GM18520 (cell line): ENCODE measurements at regions not wholly inside any gene's neighbourhood (a gene's known extent, or its start where the extent isn't known, plus 50 kb on each side); places are given as distances from the start of the nearest gene placed in this dataset.
"Not testable (repeated sequence)": the region's sequence is repeated elsewhere in the genome, so short reads cannot be mapped to it uniquely, and the experiment has no call there.

Source experiments
- ATAC-seq: cut with Tn5 transposase; IDR thresholded peaks from one replicate; pipeline ENCODE4 v1.9.1; 2021; ENCODE audit not compliant: unreplicated experiment

DNA sequence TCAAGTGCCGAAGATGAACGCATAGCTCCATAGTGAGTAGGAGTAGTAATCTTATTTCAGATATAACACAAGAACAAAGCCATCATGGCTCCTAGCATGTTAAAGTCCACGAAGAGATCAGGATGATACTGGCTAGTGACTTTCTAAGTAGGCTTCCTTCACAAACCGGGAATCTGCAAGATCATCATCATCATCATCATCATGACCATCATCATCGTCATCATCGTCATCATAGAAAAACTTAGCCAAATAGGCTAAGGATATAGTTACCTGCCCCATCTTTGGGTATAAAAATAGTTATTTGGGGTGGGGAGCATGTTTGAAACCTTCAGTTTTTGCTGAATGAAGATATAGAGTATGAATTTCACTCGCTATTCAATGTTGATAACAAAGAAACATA lies 57.9 kb downstream of the PYDC2 start:
- no peak for ATAC-seq

DNA sequence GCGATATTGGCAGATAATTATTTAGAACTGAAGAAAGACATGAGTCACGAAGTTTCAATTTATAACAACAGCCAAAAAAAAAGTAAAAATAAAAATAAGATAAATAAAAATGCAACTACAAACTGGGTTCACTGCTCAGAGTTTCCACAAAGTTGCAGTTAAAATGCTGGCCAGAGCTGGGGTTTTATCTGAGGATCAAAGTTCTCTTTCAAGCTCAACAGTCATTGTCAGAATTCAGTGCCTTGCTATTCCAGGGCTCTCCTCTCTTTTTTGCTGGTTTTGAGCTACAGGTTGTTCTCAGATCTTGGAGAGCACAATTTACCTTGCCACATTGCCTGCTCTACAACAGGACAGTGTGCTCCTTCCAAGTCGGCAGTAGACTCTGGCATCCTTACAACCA lies 60.1 kb downstream of the PYDC2 start:
- no peak for ATAC-seq

DNA sequence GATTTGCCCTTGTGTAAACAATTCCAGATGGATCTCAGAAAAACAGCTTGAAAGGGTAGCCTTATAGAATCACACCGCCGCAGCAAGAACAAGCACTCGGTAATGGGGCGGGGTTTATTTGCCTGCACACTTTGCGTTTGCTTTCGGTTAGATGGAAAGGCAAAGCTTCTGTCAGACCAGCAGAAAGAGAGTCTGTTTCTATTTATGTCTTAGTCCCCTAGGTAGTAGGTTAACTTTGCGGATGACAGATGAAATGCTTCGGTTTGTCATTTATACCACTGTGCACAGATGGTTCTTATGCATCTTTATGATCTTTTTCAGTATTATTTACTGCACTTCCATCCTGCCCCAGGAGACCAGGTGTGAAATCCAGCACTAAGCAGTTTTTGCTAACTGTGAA lies 62.2 kb downstream of the PYDC2 start:
- no peak for ATAC-seq

DNA sequence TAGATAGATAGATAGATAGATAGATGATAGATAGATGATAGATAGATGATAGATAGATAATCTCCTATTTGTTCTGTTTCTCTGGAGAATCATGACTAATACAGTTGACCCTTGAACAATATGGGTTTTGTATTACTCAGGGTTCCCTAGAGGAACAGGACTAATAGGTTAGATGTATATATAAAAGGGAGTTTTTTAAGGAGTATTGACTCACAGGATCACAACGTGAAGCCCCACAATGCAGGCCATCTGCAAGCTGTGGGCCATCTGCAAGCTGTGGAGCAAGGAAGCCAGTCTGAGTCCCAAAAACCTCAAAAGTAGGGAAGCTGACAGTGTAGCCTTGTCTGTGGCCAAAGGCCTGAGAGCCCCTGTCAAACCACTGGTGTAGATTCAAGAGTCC lies 67.6 kb downstream of the PYDC2 start:
- ATAC-seq: no peak

DNA sequence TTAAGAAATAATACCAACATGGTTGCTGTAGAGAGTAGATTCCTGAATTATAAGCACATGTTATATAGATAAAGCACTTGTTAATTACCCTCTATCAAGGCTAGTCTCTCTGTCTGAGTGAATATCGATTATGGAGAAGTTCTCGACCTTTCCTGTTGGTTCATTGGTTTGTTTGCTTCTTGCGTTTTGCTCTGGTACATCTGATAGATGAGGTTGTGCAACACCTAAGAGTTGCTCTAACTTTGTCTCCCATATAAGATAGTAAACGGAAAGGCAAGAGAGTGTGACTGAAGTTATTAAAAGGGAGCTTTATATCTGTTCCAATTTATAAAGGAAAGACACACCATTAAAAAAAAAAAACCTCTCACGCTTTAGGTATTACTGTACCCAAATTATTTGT lies 69.0 kb downstream of the PYDC2 start:
- no peak for ATAC-seq

DNA sequence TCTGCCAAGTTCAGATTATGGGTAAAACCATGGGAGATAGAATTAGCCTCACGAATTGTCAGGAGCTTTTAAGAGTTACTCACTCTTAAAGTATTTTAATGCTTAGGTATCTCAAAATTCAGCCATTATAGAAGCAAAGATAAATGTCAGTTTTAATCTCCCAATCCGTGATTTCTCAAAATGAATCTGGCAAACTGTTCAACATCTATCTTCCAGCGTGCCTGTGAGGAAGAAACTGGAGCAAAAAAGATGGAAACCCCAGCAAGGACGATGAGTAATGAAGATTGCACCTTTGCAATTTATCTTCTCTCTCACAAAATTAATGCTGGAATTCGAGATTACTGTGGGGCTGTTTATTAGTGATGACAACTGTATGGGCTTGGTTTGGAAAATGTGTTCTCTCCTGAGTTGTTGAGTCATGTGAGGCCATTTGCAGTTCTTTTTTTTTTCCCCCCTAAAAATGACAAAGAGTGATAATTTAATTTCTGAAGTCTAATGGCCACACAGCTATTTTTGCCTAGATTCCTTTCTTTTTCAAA lies 70.5 kb downstream of the PYDC2 start:
- no peak for ATAC-seq

DNA sequence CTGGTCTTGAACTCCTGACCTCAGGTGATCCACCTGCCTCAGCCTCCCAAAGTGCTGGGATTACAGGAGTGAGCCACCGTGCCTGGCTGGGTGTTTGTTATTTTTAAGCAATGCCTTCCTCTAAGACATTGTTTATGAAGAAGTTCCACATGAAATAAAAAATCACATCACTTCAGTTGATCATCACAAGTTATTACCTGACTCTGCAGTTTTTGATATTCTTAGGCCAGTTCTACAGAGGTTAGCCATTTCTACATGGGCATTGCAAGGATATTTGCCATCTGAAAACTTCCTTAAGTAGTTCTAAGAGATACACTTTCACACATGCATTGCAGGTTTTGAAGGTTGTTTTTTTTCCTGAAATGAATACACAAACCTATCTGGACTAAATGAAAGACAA lies 82.1 kb downstream of the PYDC2 start:
- no peak for ATAC-seq

DNA sequence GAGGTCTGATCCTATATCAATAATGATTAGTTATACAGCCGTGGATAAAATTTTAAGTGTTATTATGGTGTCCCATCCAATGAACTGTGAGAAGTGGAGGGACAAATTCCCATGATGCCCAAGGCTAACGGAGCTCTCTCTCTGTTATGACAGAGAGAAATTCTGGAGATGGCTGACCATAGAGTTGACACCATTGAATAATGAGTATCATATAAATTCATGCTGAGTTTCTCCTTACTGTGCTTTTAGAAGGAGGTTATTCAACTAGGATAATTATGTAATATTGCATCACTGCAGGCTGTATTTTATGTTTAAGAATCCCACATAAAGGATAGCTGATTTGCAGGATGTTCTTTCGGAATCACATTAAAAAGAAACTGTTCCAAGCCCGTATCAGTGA lies 82.9 kb downstream of the PYDC2 start:
- no peak for ATAC-seq

DNA sequence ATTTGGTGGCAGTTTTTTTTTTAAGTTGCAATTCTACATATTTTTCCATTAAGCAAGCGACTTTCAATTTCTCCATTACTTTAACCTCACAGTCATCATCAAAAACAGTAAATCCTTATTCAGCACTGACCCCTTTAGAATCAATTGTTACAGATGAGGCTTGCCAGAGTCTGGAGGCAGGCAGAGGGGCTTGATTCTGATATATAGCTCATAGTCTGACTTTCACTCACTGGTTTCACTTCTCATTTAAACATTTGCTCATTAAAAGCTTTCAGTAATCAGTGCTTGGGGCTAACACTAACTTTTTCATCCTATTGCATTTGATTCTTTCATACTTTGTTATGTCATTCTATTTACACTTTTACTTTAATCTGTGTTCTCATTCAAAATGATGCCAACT lies 88.4 kb downstream of the PYDC2 start:
- no peak for ATAC-seq

DNA sequence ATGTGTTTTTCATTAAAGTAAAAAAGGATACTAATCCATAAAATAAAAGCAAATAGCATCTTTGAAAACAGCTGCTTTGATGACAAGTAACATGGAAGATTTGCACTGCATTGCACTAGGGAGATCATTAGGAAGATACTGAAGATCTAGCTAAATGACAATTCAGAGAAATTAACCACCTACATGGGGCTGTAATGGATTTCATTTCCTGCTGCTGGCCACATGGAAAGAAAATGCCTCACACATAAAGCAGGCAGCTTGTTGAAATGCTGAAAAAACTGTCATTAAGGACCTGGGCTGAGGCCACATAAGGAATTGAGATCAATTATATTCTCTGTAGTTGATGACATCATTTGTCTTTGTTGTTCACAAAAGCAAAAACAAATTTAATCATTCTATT lies 94.1 kb downstream of the PYDC2 start:
- ATAC-seq: no peak

DNA sequence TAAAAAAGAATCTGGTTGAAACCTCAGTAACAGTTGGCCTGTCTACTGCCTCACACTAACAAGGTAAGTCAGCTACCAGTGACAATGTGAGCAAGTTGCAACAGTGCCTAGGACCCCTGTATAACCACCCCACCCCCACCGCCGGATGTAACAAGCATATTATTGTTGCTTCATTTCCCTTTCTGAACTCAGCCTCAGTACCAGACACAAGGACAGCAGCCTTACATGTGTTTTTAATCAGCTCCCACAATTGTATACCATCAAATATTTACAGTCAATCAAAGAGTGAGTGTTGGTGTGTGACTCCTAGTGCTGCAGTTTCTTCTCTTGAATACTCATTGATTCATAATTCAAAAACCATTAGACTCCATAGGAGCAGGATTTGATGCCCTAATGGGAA lies 96.4 kb downstream of the PYDC2 start:
- ATAC-seq: no peak

DNA sequence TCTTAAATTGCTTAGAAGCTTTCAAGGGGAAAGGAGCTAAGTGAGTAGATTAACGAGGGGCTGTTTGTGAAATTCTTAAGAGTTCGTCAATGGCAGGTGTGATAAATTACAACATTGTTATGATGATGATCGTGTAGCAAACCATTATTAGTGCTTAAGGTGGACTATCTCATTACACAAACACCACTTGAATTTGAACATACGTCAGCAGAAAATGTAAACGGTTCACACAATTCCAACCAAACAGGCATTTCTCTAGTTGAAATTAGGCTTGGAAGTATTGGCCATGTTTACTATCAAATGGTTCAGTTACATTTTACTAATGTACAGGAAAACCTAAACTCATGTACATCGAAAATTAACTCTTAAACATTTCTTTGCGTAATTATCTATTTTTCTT lies 102.8 kb downstream of the PYDC2 start:
- no peak for ATAC-seq

DNA sequence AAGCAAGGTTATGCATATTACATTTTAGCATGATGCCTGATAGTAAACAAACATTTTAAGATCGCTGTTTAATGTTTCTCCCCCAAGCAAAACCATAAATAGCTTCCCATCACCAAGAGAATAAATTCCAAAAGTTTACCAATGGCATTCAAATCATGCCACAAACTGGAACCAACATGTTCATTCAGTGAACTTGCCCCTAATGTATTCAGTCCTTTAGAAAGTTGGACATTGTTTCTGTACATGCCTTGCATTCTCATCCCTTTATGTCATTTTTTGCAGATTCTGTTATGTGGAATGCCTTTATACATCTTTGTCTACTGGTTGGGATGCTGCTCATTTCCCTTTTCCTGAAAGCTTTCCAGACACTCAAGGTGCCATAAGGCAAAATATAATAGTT lies 105.5 kb downstream of the PYDC2 start:
- ATAC-seq: no peak

DNA sequence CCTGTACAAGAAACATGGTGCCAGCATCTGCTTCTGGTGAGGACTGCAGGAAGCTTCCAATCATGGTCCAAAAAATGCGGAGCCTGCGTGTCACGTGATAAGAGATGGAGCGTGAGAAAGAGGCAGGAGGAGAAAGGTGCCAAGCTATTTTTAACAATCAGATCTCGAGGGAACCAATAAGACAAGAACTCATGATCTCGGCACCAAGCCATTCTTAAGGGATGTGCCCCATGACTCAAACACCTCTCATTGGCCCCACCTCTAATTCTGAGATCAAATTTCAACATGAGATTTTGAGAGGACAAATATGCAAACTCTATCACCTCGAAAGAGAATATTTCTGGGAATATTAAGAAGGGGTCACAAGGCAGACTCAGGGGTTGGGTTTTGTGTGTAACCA lies 107.2 kb downstream of the PYDC2 start:
- no peak for ATAC-seq

DNA sequence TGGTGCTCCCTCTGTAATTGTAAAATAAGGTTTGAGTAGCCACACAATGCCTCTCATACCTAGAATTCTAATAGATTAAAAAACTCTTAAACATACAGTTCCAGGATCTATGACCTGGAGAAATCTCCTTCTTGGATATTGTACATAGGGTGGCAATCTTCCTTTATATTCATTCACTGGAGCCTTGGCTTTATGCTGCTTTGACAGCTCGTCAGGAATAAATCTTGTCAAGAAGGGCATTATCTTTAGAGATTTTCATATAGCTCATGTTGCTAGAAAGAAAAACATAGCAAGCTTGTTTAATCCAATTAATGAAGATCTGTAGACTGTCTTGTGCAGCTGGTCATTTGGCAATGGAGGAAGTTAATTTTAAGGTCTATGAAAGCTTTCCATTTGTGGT lies 131.1 kb downstream of the PYDC2 start:
- no peak for ATAC-seq

DNA sequence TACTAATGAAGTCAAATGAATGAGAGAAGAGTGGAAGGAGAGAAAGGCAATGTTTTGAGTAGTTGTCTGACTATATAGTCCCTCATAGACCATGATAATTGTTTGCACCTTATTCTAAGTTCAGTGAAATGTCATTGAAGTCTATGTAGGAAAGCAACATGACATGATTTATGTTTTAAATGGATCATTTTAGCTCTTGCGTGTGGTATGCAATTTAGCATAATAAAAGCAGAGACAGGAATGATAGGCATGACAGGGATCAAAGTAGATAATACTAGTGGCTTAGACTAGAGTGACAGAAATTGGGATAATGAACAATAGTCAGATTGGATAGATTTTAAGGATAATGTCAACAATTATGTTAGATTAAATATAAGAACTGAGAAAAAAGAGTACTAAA lies 132.5 kb downstream of the PYDC2 start:
- ATAC-seq: no peak

DNA sequence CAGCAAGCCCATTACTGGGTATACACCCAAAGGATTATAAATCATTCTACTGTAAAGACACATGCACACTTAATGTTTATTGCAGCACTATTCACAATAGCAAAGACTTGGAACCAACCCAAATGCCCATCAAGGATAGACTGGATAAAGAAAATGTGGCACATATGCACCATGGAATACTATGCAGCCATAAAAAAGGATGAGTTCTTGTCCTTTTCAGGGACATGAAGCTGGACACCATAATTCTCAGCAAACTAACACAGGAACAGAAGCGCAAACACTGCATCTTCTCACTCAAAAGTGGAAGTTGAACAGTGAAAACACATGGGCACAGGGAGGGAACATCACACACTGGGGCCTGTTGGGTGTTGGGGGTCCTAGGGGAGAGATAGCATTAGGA lies 154.5 kb downstream of the PYDC2 start:
- ATAC-seq: not testable (repeated sequence)

DNA sequence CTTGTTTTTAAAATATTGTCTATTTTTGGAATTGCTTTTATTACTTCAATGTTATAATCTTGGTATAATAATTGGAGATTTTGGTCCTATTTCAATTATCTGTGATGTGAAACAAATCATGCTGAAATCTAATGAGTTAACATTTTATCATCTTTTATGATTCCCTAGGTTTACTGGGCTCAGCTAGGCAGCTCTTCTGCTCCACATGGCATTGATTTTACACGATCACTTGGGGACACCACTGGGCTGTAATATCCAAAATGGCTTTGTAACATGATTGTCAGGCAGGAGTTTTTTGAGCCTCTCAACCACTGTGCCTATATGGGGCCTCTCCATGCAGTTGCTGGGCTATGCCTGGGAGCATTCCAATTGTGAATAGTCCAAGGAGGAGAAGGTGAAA lies 163.3 kb downstream of the PYDC2 start:
- ATAC-seq: no peak

DNA sequence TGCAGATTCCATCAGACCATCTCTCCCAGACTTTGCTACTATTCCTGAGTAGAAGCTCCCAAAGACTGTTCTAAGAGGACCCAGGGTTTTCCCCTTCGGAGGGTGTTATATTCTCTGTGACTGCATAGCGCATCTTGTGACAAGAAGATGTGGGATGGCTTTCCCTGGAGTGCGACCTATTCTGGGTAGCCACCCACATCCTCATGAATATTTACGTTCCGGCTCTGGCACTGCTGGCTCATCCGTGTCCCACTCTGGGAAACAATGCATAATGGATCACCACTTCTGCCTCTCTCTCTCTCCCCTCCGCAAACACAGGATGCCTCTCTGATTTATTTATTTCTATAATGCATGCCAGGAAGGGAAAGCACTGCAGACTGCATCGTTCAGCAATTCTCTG lies 166.1 kb downstream of the PYDC2 start:
- no peak for ATAC-seq

DNA sequence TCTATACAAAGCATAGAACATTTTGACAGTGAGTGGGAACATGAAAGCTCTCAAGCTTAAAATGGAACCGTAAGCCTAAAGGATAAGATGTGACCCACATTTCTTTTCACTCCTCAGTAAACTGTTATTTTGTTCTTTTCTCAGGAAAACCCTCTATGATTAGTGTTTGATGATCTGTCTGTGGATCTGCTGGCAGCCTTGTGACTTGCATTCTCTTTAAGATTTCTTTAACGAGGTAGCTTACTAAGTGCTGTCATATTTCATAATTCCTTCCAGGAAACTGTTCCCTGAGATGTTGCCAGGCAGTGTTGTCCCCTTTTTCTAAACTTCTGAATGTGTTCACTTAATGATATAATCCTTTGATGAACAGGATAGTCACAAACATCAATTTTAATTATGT lies 167.6 kb downstream of the PYDC2 start:
- no peak for ATAC-seq

DNA sequence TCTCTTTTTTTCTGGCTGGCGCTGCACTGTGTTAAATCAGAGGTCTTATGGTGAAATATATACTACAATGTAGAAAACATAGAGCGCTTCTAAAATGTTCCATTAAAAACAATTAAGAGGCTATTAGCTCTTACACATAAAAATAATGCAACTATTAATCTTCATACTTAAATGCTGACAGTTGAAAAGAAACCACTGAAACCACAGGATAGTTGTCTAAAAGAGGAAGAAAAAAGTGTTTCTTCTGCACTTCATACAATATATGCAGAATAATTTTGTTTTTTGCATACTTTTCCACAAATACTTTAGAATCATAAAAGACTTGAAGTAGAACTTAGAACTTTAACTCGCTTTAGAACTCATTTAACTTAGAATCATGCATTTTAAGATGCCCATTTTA lies 170.5 kb downstream of the PYDC2 start:
- ATAC-seq: no peak

DNA sequence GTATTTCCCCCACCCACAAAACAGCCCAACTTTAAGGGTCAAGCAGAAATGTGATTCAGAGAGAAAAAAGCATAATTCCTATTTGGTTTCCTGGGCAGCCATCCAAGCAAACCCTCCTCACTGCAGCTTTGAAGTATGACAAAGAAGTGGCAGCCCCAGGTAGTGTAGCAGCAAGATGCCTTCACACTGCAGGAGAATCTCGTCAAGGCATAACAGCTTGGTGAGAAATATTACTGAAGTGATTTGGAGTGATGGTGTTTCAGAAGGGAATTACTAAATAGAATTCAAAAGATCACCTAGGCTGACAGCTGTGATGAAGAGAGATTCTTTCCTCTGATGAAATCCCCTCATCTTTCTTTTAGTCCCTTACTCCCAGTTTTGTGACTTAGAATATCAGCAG lies 173.9 kb downstream of the PYDC2 start:
- ATAC-seq: no peak

DNA sequence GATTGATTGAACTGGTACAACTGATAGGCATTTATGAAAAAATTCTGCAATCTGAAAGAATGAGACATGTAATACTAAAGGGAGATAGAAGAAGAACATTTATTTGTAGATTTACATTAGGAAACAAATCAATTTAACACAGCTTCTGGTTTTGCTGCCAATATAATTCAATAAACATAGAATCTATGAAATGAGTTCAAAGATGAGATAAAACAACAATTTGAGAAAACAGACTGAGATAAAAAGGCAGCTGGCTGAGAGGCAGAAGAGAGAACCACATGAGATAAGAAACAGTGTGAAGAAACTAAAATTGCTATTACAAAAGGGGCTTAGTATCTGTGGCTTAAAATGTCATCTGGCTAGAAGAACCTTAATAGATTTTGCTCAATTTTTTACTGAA lies 176.6 kb downstream of the PYDC2 start:
- ATAC-seq: no peak

DNA sequence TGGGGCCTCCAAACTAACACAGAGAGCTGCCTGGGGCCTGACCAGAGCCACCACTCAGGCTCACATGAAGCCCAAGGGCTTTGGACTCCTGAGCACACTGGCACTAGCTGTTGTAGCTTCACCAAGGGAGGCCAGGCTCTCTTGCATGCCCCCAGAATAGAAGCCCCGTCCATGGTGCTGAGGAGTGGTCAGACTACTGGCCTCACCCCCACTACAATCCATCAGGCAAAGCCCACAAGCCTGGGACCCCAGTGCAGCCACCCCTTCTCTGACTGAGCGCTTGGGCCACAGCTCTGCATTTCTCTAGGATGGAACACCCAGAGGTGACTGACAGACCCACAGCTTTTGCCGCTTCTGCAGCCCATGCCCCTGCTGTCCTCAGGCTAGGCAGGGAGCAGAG lies 180.8 kb downstream of the PYDC2 start:
- no peak for ATAC-seq
